AG09319 (cell line): ENCODE measurements at regions not wholly inside any gene's neighbourhood (a gene's known extent, or its start where the extent isn't known, plus 50 kb on each side); places are given as distances from the start of the nearest gene placed in this dataset.

Source experiments
- DNase-seq: peaks from one replicate; pipeline ENCODE4 v3.0.0-alpha.2; 2010; ENCODE audit warnings: low read depth; ENCODE audit errors: extremely low read depth
- CTCF ChIP-seq: IDR thresholded peaks from 2 replicates; pipeline ENCODE4 v1.5.1; 2011; ENCODE audit warnings: low read depth, mild to moderate bottlenecking, inconsistent platforms, low read length, moderate library complexity

DNA sequence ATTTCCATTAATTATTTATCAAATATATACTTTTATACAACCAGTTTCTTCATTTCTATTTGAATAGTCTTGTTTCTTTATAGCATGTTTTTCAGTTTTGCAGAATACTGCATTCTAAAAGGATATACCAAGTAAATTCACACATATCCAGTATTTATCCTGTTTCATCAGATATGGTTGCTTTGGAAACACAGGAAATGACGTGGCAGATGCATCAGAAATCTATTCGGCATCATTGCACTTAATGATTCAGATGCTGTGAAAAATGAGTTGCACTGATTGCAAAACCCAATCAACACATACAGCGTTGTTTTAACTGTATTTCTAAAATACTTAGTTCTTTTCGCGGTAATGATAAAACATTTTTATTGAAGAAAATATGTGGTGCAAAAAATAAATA, 594.9 kb downstream of the CDH26 start:
- no peak for TF ChIP-seq CTCF

GRCh38 chr20:60558486-60558885, 600.3 kb downstream of the CDH26 start:
- TF ChIP-seq CTCF = no peak
- no peak for DNase-seq

More for the DNA sequence above, 594.9 kb downstream of the CDH26 start:
- DNase-seq = no peak

GRCh38 chr20:60559462-60559861, 601.2 kb downstream of the CDH26 start:
- DNase-seq = no peak
- TF ChIP-seq CTCF = no peak

DNA sequence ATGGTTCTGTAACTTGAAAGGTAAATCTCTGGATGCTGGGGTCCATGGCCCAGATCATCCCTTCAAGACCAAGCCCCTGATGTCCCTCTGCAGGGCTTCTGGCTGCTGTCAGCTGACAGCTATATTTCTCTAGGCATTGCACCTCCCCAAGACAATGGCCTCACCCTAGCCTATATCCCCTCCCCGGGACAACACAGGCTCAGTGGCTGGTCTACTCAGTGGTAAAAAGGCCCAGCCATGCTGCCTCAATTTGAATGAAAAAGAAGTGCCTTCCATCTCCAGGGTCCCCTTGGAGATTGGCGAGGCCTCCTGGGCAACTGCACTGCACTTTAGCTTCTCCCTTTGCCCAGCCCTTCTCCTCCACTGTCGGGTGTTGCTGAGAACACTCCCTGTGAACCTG, 602.8 kb downstream of the CDH26 start:
- TF ChIP-seq CTCF = no peak
- no peak for DNase-seq

- no peak for TF ChIP-seq CTCF
- no peak for DNase-seq
Measured at GRCh38 chr20:60565083-60565482, 606.9 kb downstream of the CDH26 start.

DNA sequence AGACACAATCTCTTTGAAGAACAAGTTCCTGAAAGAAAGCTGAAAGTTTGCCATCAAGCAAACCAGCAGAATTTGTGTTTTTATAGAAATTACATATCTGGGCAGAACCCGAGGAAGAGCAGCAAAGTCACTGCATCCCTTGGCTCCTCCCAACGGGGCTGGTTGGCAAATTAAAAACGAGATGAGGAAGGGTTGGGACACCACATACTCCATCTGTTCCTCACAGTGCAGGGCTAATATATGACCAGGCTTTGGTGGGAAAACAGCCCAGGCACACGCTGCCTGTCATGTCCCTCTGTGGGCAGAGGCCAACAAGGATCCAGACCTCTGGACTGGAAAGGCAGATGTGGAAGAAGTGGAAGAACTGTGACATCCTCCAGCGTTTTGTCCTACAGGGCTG, 607.3 kb downstream of the CDH26 start:
- TF ChIP-seq CTCF = no peak
- no peak for DNase-seq

- TF ChIP-seq CTCF = no peak
Measured at GRCh38 chr20:60569116-60569515, 610.9 kb downstream of the CDH26 start.

More at GRCh38 chr20:60569116-60569515, 610.9 kb downstream of the CDH26 start:
- DNase-seq = no peak
